ENCODE measurements at regions not wholly inside any gene's neighbourhood (a gene's known extent, or its start where the extent isn't known, plus 50 kb on each side); places are given as distances from the start of the nearest gene placed in this dataset.

GRCh38 chr4:83657336-83657735 lies 121.4 kb downstream of the GPAT3 start:
- DNase-seq = no peak
- Mint-ChIP-seq H3K36me3 (ENCODE audit: unreplicated experiment) (no peaks in the 10 kb centered on the region), H3K4me1 (ENCODE audit: low read depth, unreplicated experiment) (peaks cover 2% of the 10 kb centered on the region), H3K27ac (ENCODE audit: unreplicated experiment) (no peak overlapping the region), H3K9me3 (ENCODE audit: unreplicated experiment) (no peaks in the 10 kb centered on the region), H3K27me3 (ENCODE audit: unreplicated experiment) (peaks cover 1% of the 10 kb centered on the region), H3K4me3 (ENCODE audit: unreplicated experiment) (no peak overlapping the region)
- TF ChIP-seq CTCF (IDR thresholded peaks at IDR 0.05; ENCODE audit: partially characterized antibody, unreplicated experiment) = no peak
